ENCODE measurements at regions not wholly inside any gene's neighbourhood (a gene's known extent, or its start where the extent isn't known, plus 50 kb on each side); places are given as distances from the start of the nearest gene placed in this dataset.

GRCh38 chr13:47564041-47564440, 437.0 kb downstream of the SUCLA2 start:
- TF ChIP-seq CTCF (IDR thresholded peaks at IDR 0.05) (no peak), POLR2A (IDR thresholded peaks at IDR 0.05; ENCODE audit: low read depth) (no peak), POLR2AphosphoS5 (IDR thresholded peaks at IDR 0.05) (no peak), EP300 (IDR thresholded peaks at IDR 0.05) (no peak)

Measured in esophagus muscularis mucosa (tissue), 4 donors.